NCI-H1417 treated with DMSO at 0.1 percent for 48 hours (cell line): ENCODE measurements at regions not wholly inside any gene's neighbourhood (a gene's known extent, or its start where the extent isn't known, plus 50 kb on each side); places are given as distances from the start of the nearest gene placed in this dataset.
"Not testable (repeated sequence)": the region's sequence is repeated elsewhere in the genome, so short reads cannot be mapped to it uniquely, and the experiment has no call there.

Experiments used
- DNase-seq: peaks from one replicate; lab custom pipeline; 2025; lab: John Stamatoyannopoulos, UW

- no peak for DNase-seq
Observed at GRCh38 chr3:17891139-17891856, 148.9 kb upstream of the TBC1D5 start.

DNA sequence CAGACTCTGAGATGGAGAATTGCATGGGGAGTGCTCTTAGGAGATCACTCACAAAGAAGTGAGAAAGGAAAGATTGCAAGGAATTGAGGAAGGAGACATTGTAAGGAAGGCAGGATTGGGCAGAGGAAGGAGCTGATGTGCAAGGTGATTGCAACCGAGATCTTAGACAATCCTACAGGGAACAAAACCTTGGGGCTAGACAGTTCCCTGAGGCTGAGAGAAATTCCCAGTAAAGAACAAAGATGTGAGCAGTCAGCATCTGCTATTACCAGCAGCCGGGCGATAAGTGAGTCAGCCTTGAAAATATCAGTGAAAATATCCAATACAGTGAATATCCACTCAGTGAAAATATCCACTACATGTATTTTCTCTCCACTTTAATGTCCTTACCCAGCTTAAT, 143.6 kb upstream of the TBC1D5 start:
- DNase-seq = no peak

GRCh38 chr3:17882981-17883380, 140.6 kb upstream of the TBC1D5 start:
- DNase-seq = no peak

DNA sequence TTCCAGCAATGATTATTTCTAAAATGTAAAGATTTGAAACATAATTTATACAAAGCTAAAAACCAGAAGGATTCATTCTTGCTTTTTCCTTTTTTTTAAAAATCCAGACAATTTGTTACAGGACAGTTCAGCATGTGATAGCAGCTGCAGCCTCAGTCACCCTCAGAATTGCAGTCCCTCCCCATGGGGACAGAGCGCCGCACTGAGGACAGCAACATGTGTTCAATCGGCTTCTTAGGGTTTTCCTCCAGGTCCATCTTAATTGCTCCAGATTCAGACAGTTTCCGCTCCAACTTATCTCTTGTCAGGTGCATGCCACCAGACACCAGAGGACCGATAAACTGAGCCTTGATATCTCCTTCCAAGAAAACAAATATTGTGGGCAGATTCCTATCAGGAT, 134.9 kb upstream of the TBC1D5 start:
- DNase-seq = no peak

DNA sequence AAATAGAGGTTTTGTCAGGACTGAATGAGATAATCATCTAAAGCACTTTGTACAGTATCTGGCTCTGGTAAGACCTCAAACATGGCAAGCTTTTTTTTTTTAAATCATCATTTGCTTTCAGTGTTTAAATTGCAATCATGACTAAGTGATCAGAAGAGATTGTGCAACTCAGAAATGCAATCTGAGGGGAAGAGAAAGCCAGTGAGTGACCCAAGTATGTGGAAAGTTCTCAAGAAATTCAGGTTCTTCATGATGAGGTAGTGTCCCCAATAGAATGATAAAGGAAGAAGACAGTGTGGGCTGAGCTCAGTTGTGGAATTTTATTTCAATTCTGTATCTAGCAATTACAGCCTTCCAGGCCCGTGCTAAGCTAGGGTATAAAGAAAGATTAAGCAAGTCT, 132.2 kb upstream of the TBC1D5 start:
- no peak for DNase-seq

DNA sequence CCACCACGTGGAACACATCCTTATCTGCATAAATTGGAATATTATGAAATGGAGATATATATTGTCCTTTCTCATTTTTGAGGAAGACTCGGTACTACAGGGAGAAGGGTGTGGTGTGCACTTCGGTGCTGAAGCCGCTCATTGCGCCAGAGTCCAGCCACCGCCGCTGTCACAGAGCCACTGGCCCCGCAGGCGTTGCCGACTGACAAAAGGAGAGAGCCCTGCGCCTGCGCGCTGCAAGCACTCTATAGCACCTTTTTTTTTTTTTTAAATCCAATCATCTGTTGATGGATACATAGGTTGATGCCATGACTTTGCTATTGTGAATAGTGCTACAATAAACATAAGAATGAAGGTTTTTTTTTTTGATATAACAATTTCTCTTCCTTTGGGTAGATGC, 130.0 kb upstream of the TBC1D5 start:
- no peak for DNase-seq

- no peak for DNase-seq
Observed at GRCh38 chr3:17865631-17866030, 123.2 kb upstream of the TBC1D5 start.

GRCh38 chr3:17861476-17861875, 119.0 kb upstream of the TBC1D5 start:
- DNase-seq = no peak

GRCh38 chr3:17860840-17861471, 118.5 kb upstream of the TBC1D5 start:
- not testable (repeated sequence) for DNase-seq

DNA sequence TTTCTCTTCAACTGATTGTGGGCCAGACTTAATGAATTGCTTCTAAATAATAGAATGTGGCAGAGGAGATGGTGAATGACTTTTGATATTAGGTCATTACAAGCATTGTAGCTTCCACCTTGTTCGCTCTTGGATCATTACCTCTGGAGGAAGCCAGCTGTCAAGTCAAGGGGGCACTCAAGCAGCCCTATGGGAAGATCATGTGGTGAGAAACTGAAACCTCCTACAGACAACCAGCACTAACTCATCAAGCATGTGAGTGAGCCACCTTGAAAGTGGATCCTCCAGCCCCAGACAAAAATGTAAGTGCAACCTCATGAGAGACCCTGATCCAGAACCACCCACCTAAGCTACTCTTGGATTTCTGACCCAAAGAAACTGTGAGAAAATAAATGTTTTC, 109.8 kb upstream of the TBC1D5 start:
- DNase-seq = no peak

- no peak for DNase-seq
Observed at GRCh38 chr3:17850448-17850847, 108.0 kb upstream of the TBC1D5 start.

DNA sequence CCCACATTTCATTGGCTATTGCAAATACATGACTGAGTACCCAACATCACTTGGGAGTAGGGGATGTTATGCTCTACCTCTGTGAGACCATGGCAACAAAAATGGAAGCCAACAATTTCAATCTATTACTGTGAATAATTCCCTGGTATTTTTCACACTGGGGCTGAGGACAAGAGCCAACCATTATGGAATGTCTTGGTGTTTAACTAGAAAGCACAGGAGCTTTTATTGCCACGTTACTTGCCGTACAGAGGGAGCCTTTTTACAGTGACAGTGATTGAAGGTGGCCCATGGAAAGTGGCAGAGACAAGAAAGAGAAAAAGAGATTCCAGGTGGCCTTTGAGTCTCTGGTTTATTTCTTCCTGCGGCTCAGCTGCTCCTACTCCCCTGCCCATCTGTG, 105.7 kb upstream of the TBC1D5 start:
- no peak for DNase-seq

- no peak for DNase-seq
Observed at GRCh38 chr3:17847156-17847555, 104.7 kb upstream of the TBC1D5 start.

DNA sequence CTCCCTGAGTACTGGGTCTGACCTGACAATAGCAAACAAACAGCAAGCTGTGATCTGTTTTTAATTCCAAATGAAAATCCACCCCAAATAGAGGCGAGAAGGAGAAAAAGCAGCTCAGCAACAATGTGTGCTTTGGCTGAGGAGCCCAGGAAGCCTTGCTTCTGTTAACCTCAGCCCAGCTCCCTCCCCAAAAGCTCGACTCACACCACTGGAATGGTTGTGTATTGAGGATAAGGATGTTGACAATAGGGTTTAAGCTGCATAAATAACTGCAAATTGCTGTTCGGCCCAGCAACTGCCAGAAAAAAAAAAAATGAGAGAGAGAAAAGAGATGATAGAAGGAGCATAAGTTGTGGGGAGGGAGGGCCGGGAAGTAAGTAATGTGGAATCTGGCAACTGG, 104.0 kb upstream of the TBC1D5 start:
- DNase-seq = no peak

DNA sequence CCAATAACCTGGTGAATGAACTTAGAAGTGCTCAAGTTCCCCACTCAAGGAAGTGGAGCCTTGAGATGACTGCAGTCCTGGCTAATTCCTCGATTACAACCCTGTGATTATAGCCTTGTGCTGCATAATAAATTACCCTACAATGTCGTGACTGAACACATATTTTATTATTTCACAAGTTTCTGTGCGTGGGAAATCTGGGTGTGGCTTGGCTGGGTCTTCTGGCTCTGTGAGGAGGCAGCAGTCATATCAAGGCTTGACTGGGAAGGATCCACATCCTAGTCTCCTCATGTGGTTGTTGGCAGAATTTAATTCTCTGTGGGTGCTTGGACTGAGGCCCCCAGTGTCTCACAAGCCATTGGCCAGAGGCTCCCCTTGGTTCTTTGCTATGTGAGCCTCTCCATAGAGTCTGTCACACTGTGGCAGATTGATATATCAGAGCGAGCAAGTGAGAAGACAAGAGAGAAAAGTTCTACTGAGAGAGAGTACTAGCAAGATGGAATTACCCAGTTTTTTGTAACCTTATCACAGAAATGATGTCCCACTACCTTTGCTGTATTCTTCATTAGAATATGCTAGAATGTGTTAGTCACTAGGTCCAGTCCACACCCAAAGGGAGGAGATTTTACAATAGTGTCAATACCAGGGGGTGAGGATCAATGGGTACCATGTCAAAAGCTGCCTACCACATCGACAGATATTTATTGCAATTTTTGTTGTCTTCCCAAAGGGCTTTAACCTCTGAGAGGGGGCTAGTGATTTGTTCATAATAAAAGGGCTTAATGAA, 102.8 kb upstream of the TBC1D5 start:
- no peak for DNase-seq

DNA sequence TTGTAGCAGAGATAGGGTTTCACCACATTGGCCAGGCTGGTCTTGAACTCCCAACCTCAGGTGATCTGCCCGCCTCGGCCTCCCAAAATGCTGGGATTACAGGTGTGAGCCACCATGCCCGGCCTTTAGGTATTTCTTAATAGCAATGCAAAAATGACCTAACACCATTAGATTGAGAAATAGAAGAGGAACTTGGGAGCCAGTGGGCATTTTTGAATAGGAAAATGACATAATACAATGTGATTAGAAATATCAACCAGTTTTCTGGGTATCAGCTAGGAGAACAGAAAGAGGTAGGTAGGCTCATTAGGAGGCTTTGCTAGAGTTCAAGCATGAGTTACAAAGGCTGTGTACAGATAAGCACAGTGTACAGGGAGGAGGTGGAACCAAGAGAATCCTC, 101.8 kb upstream of the TBC1D5 start:
- no peak for DNase-seq

DNA sequence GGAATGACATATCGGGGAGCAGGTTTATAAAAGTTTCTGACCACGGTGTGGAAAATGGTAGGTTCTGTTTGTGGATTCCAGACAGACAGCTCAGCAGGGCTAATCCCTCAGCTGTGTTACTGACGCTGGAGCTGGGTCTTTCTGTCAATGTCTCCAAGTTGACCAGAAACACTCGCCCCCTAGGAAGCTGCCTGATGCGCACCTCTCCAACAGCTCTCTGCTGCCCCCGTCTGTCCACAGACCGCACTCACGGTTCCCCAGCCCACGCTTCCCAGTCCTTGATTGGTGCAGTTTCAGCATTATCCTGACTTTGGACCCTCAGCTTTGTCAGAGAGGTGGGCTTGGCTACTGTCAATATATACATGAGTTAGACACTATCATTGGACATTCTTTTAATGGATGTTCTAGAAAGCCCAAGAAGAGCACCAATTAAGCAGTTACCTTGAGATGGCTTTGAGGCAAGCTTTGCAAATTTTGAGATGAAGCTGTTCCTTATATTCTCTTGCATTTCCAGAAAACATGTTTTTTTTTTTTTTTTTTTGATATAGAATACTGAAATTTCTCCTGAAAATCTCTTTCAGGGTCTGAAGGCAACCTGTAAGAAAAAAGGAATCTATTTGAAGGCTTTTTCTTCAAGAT, 98.9 kb upstream of the TBC1D5 start:
- no peak for DNase-seq

GRCh38 chr3:17840651-17841050, 98.2 kb upstream of the TBC1D5 start:
- DNase-seq = no peak

DNA sequence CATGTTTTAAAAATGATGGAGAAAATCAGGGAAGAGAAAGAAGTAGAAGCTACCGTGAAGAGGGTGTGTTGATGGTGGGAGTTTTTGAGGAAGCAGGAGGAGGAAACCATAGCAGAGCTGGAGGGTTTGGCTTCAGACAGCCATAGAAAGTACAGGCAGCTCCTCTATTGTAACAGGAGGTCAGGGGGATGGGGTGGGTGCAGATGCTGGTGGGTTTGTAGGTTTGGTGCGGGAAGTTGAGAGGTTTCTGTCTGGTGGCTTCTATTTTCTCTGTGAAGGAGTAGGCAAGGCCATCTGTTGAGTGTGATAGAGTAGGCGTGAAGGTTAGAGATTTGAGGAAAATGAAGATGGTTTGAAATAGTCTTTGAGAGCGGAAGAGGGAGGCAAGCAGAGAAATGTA, 97.7 kb upstream of the TBC1D5 start:
- no peak for DNase-seq

- no peak for DNase-seq
Observed at GRCh38 chr3:17836919-17837318, 94.5 kb upstream of the TBC1D5 start.

DNA sequence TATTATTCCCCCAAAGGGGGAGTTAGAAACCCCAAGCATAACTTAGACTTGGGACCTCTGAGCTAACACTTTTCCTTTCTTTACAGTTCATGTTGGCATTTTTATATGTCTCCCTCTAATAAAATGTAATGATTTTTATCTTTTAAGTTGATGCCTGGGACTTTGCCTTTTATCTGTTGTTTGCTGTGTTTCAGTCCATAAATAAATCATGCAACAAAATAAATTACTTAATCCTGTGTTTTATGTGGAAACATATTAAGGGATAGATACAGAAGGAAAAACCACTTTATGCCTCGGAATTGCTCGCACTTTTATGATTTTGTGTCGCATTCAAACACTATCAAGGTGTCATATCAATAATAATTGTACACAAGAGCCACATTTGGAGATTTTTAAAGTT, 93.7 kb upstream of the TBC1D5 start:
- no peak for DNase-seq

GRCh38 chr3:17833786-17834559, 91.5 kb upstream of the TBC1D5 start:
- DNase-seq = no peak
